B cell (primary cell): ENCODE measurements at regions not wholly inside any gene's neighbourhood (a gene's known extent, or its start where the extent isn't known, plus 50 kb on each side); places are given as distances from the start of the nearest gene placed in this dataset.

ENCODE experiments used
- ATAC-seq: fragments of 200-7000 bp; cut with Tn5 transposase; one replicate; pipeline ENCODE4 v1.10.0; 2021; ENCODE audit warnings: low read depth, mild to moderate bottlenecking, moderate number of reproducible peaks, moderate library complexity
- CTCF ChIA-PET: fragments of 350-600 bp; sonication (Branson Sonifier 250); formaldehyde crosslinking; loops from one replicate; lab custom pipeline; 2021; ENCODE audit warnings: antibody characterized with exemption, inconsistent platforms; lab: Charles Lee
- POLR2A ChIA-PET: fragments of 350-600 bp; sonication (Branson Sonifier 250); formaldehyde crosslinking; loops from one replicate; lab custom pipeline; 2021; ENCODE audit warnings: antibody characterized with exemption; lab: Charles Lee
- DNase-seq: peaks from one replicate; pipeline ENCODE4 v3.0.0; 2013
- H2AFZ ChIP-seq: 2 replicates; pipeline ENCODE4 v1.6.1; 2012; ENCODE audit warnings: mild to moderate bottlenecking, low read depth, low read length; ENCODE audit not compliant: insufficient read depth, poor library complexity, severe bottlenecking
- H3K27ac ChIP-seq, 2 donors: 1 replicate in 1 of 2; 2 replicates in 1 of 2; pipeline ENCODE4 v1.5.1; 2012 to 2013; ENCODE audit warnings: low read length in 2 of 2, mild to moderate bottlenecking in 2 of 2, moderate library complexity in 1 of 2
- H3K27me3 ChIP-seq, 4 experiments: fragments of 200-600 bp in 1 of 4; sonication (generic) in 1 of 4; replicated peaks in 1 of 4; 1 replicate in 2 of 4; 2 replicates in 2 of 4; pipeline versions ENCODE4 v1.6.1 to v1.7.0; 2013 to 2016; ENCODE audit warnings: low read length in 3 of 4, mild to moderate bottlenecking in 2 of 4, mixed read lengths in 1 of 4, moderate library complexity in 1 of 4; ENCODE audit not compliant: insufficient read depth in 4 of 4, control insufficient read depth in 3 of 4; ENCODE audit errors: control extremely low read depth in 1 of 4
- H3K36me3 ChIP-seq, 2 experiments: replicated peaks in 1 of 2; 1 replicate in 1 of 2; 2 replicates in 1 of 2; pipeline versions ENCODE4 v1.6.1 to v1.7.1; 2013; ENCODE audit warnings: low read length in 1 of 2; ENCODE audit not compliant: insufficient read depth in 2 of 2, control insufficient read depth in 1 of 2; ENCODE audit errors: control extremely low read depth in 1 of 2, extremely low read depth in 1 of 2
- H3K4me1 ChIP-seq, 2 donors: fragments of 200-600 bp in 1 of 2; sonication (generic) in 1 of 2; 1 replicate in 1 of 2; 2 replicates in 1 of 2; pipeline versions ENCODE4 v1.5.1 to v1.6.1; 2013 to 2017; ENCODE audit warnings: low read length in 2 of 2; ENCODE audit not compliant: control insufficient read depth in 2 of 2, insufficient read depth in 2 of 2
- H3K4me2 ChIP-seq: replicated peaks from 2 replicates; pipeline ENCODE3; 2012; ENCODE audit warnings: mild to moderate bottlenecking, low read depth, low read length; ENCODE audit not compliant: poor library complexity, severe bottlenecking
- H3K4me3 ChIP-seq, 5 experiments: fragments of 200-600 bp in 1 of 5; sonication (generic) in 1 of 5; 1 replicate in 3 of 5; 2 replicates in 2 of 5; pipeline versions ENCODE4 v1.5.1 to v1.7.0; 2011 to 2016; ENCODE audit warnings: low read length in 4 of 5, mild to moderate bottlenecking in 4 of 5, low read depth in 2 of 5, control low read depth in 1 of 5, moderate library complexity in 1 of 5; ENCODE audit not compliant: insufficient read depth in 1 of 5; ENCODE audit errors: control extremely low read depth in 1 of 5, extremely low read depth in 1 of 5
- H3K79me2 ChIP-seq: fragments of 200-600 bp; sonication (generic); one replicate; pipeline ENCODE4 v1.6.0; 2016; ENCODE audit warnings: low read length; ENCODE audit not compliant: control insufficient read depth, insufficient read depth
- H3K9ac ChIP-seq: fragments of 200-600 bp; sonication (generic); 2 replicates; pipeline ENCODE4 v1.6.1; 2017; ENCODE audit warnings: mild to moderate bottlenecking, low read length, moderate library complexity
- H3K9me3 ChIP-seq, 3 donors: one replicate each; pipeline versions ENCODE4 v1.6.1 to v1.7.1; 2013; ENCODE audit warnings: low read length in 2 of 3; ENCODE audit not compliant: control insufficient read depth in 2 of 3, insufficient read depth in 1 of 3; ENCODE audit errors: control extremely low read depth in 1 of 3
- H4K20me1 ChIP-seq: 2 replicates; pipeline ENCODE4 v1.6.0; 2012; ENCODE audit warnings: mild to moderate bottlenecking, low read length; ENCODE audit not compliant: insufficient read depth, control insufficient read depth, poor library complexity, severe bottlenecking
- H3K27ac Mint-ChIP-seq: one replicate; pipeline ENCODE4 v1.8.0; 2021; ENCODE audit warnings: mixed read lengths
- H3K27me3 Mint-ChIP-seq: one replicate; pipeline ENCODE4 v1.8.0; 2021; ENCODE audit warnings: mixed read lengths
- H3K4me1 Mint-ChIP-seq: one replicate; pipeline ENCODE4 v1.8.0; 2021; ENCODE audit warnings: mixed read lengths
- H3K4me3 Mint-ChIP-seq: one replicate; pipeline ENCODE4 v1.8.0; 2021; ENCODE audit warnings: mixed read lengths
- H3K9me3 Mint-ChIP-seq: one replicate; pipeline ENCODE4 v1.8.0; 2022; ENCODE audit warnings: mixed read lengths; ENCODE audit not compliant: insufficient read depth
- CTCF ChIP-seq: fragments of 200-600 bp; IDR thresholded peaks from one replicate; pipeline ENCODE4 v1.8.0; 2022; ENCODE audit warnings: antibody characterized with exemption, mild to moderate bottlenecking
- EZH2 ChIP-seq: IDR thresholded peaks from 2 replicates; pipeline ENCODE4 v1.6.1; 2012; ENCODE audit warnings: borderline replicate concordance, low read depth, mild to moderate bottlenecking, moderate library complexity, low read length; ENCODE audit not compliant: insufficient read depth, poor library complexity, severe bottlenecking
- WGBS: methylation state at CpG from one replicate; pipeline ENCODE4 v1.1.5; 2013; ENCODE audit warnings: missing lambda C conversion rate; ENCODE audit not compliant: insufficient coverage; 5-methylcytosine and 5-hydroxymethylcytosine counted together
- intact Hi-C: fragments of 100-400 bp; cut with micrococcal nuclease; formaldehyde crosslinking; loops from one replicate; pipeline ENCODE4 v1.10.0; 2022

- intact Hi-C loops: no loop called here
- H3K36me3 ChIP-seq: no peaks in the 10 kb centered on the region
- Mint-ChIP-seq H3K9me3 (no peaks in the 10 kb centered on the region), H3K4me3 (no peak overlapping the region), H3K27me3 (no peaks in the 10 kb centered on the region), H3K27ac (no peak overlapping the region), H3K4me1 (no peaks in the 10 kb centered on the region)
- no peak overlapping the region for H2AFZ ChIP-seq
- no peaks in the 10 kb centered on the region for H3K27me3 ChIP-seq
- POLR2A ChIA-PET: no interaction called here
- no peaks in the 10 kb centered on the region for H4K20me1 ChIP-seq
- CTCF ChIA-PET: no interaction called here
- 100% methylated on average over 1 of the region's 2 CpGs for WGBS
- no peak for TF ChIP-seq EZH2
- no peak for TF ChIP-seq CTCF
- H3K27ac ChIP-seq: no peak overlapping the region
- DNase-seq (no peak), ATAC-seq (no peak)
- no peak overlapping the region for H3K4me3 ChIP-seq
- H3K4me1 ChIP-seq: no peaks in the 10 kb centered on the region
- no peaks in the 10 kb centered on the region for H3K9me3 ChIP-seq
- H3K9ac ChIP-seq: no peak overlapping the region
- H3K79me2 ChIP-seq: no peaks in the 10 kb centered on the region
- H3K4me2 ChIP-seq: no peak overlapping the region
These were observed 294.8 kb upstream of the UMPS start for GRCh38 chr3:124435467-124435866.

- no peak overlapping the region for H3K27ac Mint-ChIP-seq
- H2AFZ ChIP-seq: no peak overlapping the region
- peaks cover 9% of the 10 kb centered on the region for H3K27me3 Mint-ChIP-seq
- no peak overlapping the region for H3K4me3 Mint-ChIP-seq
- no peak overlapping the region for H3K9ac ChIP-seq
- intact Hi-C loops: no loop called here
- ATAC-seq (no peak), DNase-seq (no peak)
- H3K9me3 Mint-ChIP-seq: no peaks in the 10 kb centered on the region
- no peak overlapping the region for H3K4me3 ChIP-seq
- no peak overlapping the region for H3K27ac ChIP-seq
- H4K20me1 ChIP-seq: no peaks in the 10 kb centered on the region
- no peaks in the 10 kb centered on the region for H3K36me3 ChIP-seq
- TF ChIP-seq CTCF: no peak
- TF ChIP-seq EZH2: no peak
- ChIA-PET CTCF (no interaction called here), POLR2A (no interaction called here)
- H3K9me3 ChIP-seq: no peaks in the 10 kb centered on the region
- no peaks in the 10 kb centered on the region for H3K4me1 Mint-ChIP-seq
- H3K4me1 ChIP-seq: no peaks in the 10 kb centered on the region
- no peak overlapping the region for H3K4me2 ChIP-seq
- WGBS: 73% methylated on average over 2 of the region's 4 CpGs
- no peaks in the 10 kb centered on the region for H3K79me2 ChIP-seq
- no peaks in the 10 kb centered on the region for H3K27me3 ChIP-seq
These were observed 291.4 kb upstream of the UMPS start for GRCh38 chr3:124438813-124439212.
